H9 (cell line): ENCODE measurements at regions not wholly inside any gene's neighbourhood (a gene's known extent, or its start where the extent isn't known, plus 50 kb on each side); places are given as distances from the start of the nearest gene placed in this dataset.

Experiments
- DNase-seq: peaks from one replicate; pipeline ENCODE4 v3.0.0-alpha.2; 2017
- H2AFZ ChIP-seq: one replicate; pipeline ENCODE4 v1.6.1; 2013; ENCODE audit warnings: mild to moderate bottlenecking, low read length, control low read depth, moderate library complexity
- H2AK5ac ChIP-seq: 2 replicates; pipeline ENCODE4 v1.6.1; 2013; ENCODE audit warnings: low read length, control low read depth, mixed read lengths; ENCODE audit not compliant: insufficient read length
- H2BK120ac ChIP-seq: one replicate; pipeline ENCODE4 v1.6.1; 2013; ENCODE audit warnings: low read depth, mild to moderate bottlenecking, low read length, control low read depth, inconsistent platforms; ENCODE audit not compliant: poor library complexity, severe bottlenecking
- H2BK12ac ChIP-seq: 2 replicates; pipeline ENCODE4 v1.6.1; 2013; ENCODE audit warnings: low read length, control low read depth, mixed read lengths, low read depth; ENCODE audit not compliant: insufficient read length
- H2BK15ac ChIP-seq: 2 replicates; pipeline ENCODE4 v1.6.1; 2013; ENCODE audit warnings: low read depth, low read length, control low read depth
- H2BK20ac ChIP-seq: one replicate; pipeline ENCODE4 v1.6.1; 2013; ENCODE audit warnings: low read depth, mild to moderate bottlenecking, low read length, control low read depth, inconsistent platforms; ENCODE audit not compliant: poor library complexity, severe bottlenecking
- H2BK5ac ChIP-seq: 2 replicates; pipeline ENCODE4 v1.6.1; 2013; ENCODE audit warnings: low read length, control low read depth, mixed read lengths; ENCODE audit not compliant: insufficient read length
- H3K14ac ChIP-seq: 2 replicates; pipeline ENCODE4 v1.6.1; 2013; ENCODE audit warnings: low read length, control low read depth; ENCODE audit not compliant: insufficient read depth
- H3K18ac ChIP-seq: 2 replicates; pipeline ENCODE4 v1.6.1; 2013; ENCODE audit warnings: low read depth, mild to moderate bottlenecking, mixed read lengths, low read length, control low read depth; ENCODE audit not compliant: insufficient read length
- H3K23ac ChIP-seq: 2 replicates; pipeline ENCODE4 v1.6.1; 2013; ENCODE audit warnings: low read length, control low read depth, mixed read lengths, low read depth; ENCODE audit not compliant: insufficient read length
- H3K23me2 ChIP-seq: 2 replicates; pipeline ENCODE4 v1.6.1; 2013; ENCODE audit warnings: low read depth, mild to moderate bottlenecking, mixed read lengths, low read length, control low read depth; ENCODE audit not compliant: insufficient read length, poor library complexity, severe bottlenecking
- H3K27ac ChIP-seq: 2 replicates; pipeline ENCODE4 v1.5.1; 2013; ENCODE audit warnings: low read length, control low read depth, mixed read lengths, low read depth; ENCODE audit not compliant: insufficient read length
- H3K27me3 ChIP-seq: 2 replicates; pipeline ENCODE4 v1.6.1; 2013; ENCODE audit warnings: low read length, control low read depth, inconsistent platforms; ENCODE audit not compliant: insufficient read depth
- H3K4ac ChIP-seq: 2 replicates; pipeline ENCODE4 v1.6.1; 2013; ENCODE audit warnings: low read depth, mild to moderate bottlenecking, control low read depth, inconsistent platforms, low read length, moderate library complexity
- H3K4me1 ChIP-seq: 2 replicates; pipeline ENCODE4 v1.6.1; 2013; ENCODE audit warnings: low read length, control low read depth, inconsistent platforms; ENCODE audit not compliant: insufficient read depth
- H3K4me2 ChIP-seq: 2 replicates; pipeline ENCODE4 v1.6.1; 2013; ENCODE audit warnings: low read length, control low read depth, mixed read lengths; ENCODE audit not compliant: insufficient read length, insufficient read depth
- H3K56ac ChIP-seq: 2 replicates; pipeline ENCODE4 v1.6.1; 2013; ENCODE audit warnings: low read depth, mild to moderate bottlenecking, mixed read lengths, low read length, control low read depth; ENCODE audit not compliant: insufficient read length
- H3K79me1 ChIP-seq: 2 replicates; pipeline ENCODE4 v1.6.1; 2013; ENCODE audit warnings: low read depth, mild to moderate bottlenecking, moderate library complexity, low read length, control low read depth, inconsistent platforms; ENCODE audit not compliant: insufficient read depth, poor library complexity, severe bottlenecking
- H3K79me2 ChIP-seq: 2 replicates; pipeline ENCODE4 v1.6.1; 2013; ENCODE audit warnings: low read length, control low read depth, inconsistent platforms; ENCODE audit not compliant: insufficient read depth
- H3K9ac ChIP-seq: 2 replicates; pipeline ENCODE4 v1.6.1; 2013; ENCODE audit warnings: low read length, control low read depth, mixed read lengths; ENCODE audit not compliant: insufficient read length; ENCODE audit errors: extremely low read depth
- H3K9me3 ChIP-seq: one replicate; pipeline ENCODE4 v1.6.1; 2013; ENCODE audit warnings: low read depth, low read length, inconsistent platforms; ENCODE audit not compliant: control insufficient read depth
- H3T11ph ChIP-seq: one replicate; pipeline ENCODE4 v1.6.1; 2013; ENCODE audit warnings: mild to moderate bottlenecking, low read length, control low read depth, inconsistent platforms
- H4K20me1 ChIP-seq: one replicate; pipeline ENCODE4 v1.6.1; 2013; ENCODE audit not compliant: control insufficient read depth, insufficient read length, insufficient read depth
- H4K5ac ChIP-seq: 2 replicates; pipeline ENCODE4 v1.6.1; 2013; ENCODE audit warnings: low read depth, mild to moderate bottlenecking, mixed read lengths, low read length, control low read depth; ENCODE audit not compliant: insufficient read length
- H4K8ac ChIP-seq: replicated peaks from 2 replicates; pipeline ENCODE4 v1.6.1; 2013; ENCODE audit warnings: low read length, control low read depth, mixed read lengths, low read depth; ENCODE audit not compliant: insufficient read length
- H4K91ac ChIP-seq: 2 replicates; pipeline ENCODE4 v1.6.1; 2013; ENCODE audit warnings: low read depth, mild to moderate bottlenecking, moderate library complexity, mixed read lengths, low read length, control low read depth; ENCODE audit not compliant: insufficient read length
- H3K27ac Mint-ChIP-seq, 3 experiments: 2 replicates in 2 of 3; 3 replicates in 1 of 3; pipeline ENCODE4 v1.8.0; 2020 to 2021; ENCODE audit warnings: mixed read lengths in 3 of 3, mild to moderate bottlenecking in 1 of 3, moderate library complexity in 1 of 3
- H3K27me3 Mint-ChIP-seq: 2 replicates; pipeline ENCODE4 v1.8.0; 2021; ENCODE audit warnings: low read depth, mild to moderate bottlenecking, moderate library complexity, mixed read lengths
- H3K36me3 Mint-ChIP-seq, 3 experiments: 2 replicates in 2 of 3; 3 replicates in 1 of 3; pipeline ENCODE4 v1.8.0; 2020 to 2021; ENCODE audit warnings: low read depth in 3 of 3, mixed read lengths in 3 of 3; ENCODE audit not compliant: insufficient read depth in 1 of 3
- H3K4me1 Mint-ChIP-seq, 2 experiments: 2 replicates each; pipeline ENCODE4 v1.8.0; 2020; ENCODE audit warnings: mixed read lengths in 2 of 2
- H3K4me3 Mint-ChIP-seq, 2 experiments: 2 replicates in 1 of 2; 3 replicates in 1 of 2; pipeline ENCODE4 v1.8.0; 2020 to 2021; ENCODE audit warnings: mild to moderate bottlenecking in 2 of 2, mixed read lengths in 2 of 2, moderate library complexity in 1 of 2
- H3K9me3 Mint-ChIP-seq, 2 experiments: 2 replicates in 1 of 2; 3 replicates in 1 of 2; pipeline ENCODE4 v1.8.0; 2020; ENCODE audit warnings: mild to moderate bottlenecking in 2 of 2, mixed read lengths in 2 of 2, moderate library complexity in 1 of 2
- WGBS: extraction: QIAGEN DNeasy Blood & Tissue Kit; methylation state at CpG from one replicate; pipeline ENCODE4 v1.1.7; 2013; ENCODE audit warnings: missing lambda C conversion rate, low lambda C conversion rate, mixed read lengths; ENCODE audit not compliant: insufficient read length; ENCODE audit errors: extremely low coverage; 5-methylcytosine and 5-hydroxymethylcytosine counted together
- TF ChIP-seq, protein P1 (sequence below): fragments of 200-600 bp; sonication (generic); conservative IDR thresholded peaks from 3 replicates; pipeline ENCODE4 v1.8.0; 2021; ENCODE audit warnings: antibody characterized with exemption, mild to moderate bottlenecking

DNA sequence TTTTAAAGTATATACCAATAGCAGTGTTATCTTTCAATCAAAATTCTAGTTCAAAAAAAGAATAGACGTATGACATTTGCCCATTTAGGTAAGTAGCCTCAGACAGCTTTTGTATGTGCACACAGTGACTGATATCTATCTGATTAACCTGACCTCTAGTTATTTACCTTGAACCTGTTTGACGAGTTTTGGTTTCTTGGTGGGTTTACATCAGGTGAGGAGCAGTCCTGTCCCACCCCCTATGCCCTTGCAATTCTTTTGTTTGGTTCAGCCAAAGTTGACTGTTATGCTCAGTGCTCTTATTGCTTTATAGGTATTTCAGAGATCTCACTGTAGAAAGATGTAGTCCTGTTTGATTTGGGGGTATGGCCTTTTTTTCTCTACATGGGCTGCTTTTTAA, 147.2 kb downstream of the ISOC1 start:
- Histone ChIP-seq H3K23ac (no peak overlapping the region), H4K20me1 (no peaks in the 10 kb centered on the region), H3K56ac (no peak overlapping the region), H4K91ac (no peak overlapping the region), H3T11ph (no peak overlapping the region), H3K27me3 (no peaks in the 10 kb centered on the region), H3K14ac (no peak overlapping the region), H4K5ac (no peak overlapping the region), H2AFZ (no peak overlapping the region), H2BK15ac (no peak overlapping the region), H3K9ac (no peak overlapping the region), H3K18ac (no peak overlapping the region), H3K23me2 (no peaks in the 10 kb centered on the region), H4K8ac (no peak overlapping the region), H3K9me3 (no peaks in the 10 kb centered on the region), H3K4me1 (no peaks in the 10 kb centered on the region), H3K79me2 (no peaks in the 10 kb centered on the region), H2BK20ac (no peak overlapping the region), H2BK5ac (no peak overlapping the region), H3K4ac (no peak overlapping the region), H2AK5ac (no peak overlapping the region), H3K4me2 (no peak overlapping the region), H3K27ac (no peak overlapping the region), H2BK12ac (no peak overlapping the region), H3K79me1 (no peaks in the 10 kb centered on the region), H2BK120ac (no peak overlapping the region)
- no peak for DNase-seq
- TF ChIP-seq, protein P1, sequence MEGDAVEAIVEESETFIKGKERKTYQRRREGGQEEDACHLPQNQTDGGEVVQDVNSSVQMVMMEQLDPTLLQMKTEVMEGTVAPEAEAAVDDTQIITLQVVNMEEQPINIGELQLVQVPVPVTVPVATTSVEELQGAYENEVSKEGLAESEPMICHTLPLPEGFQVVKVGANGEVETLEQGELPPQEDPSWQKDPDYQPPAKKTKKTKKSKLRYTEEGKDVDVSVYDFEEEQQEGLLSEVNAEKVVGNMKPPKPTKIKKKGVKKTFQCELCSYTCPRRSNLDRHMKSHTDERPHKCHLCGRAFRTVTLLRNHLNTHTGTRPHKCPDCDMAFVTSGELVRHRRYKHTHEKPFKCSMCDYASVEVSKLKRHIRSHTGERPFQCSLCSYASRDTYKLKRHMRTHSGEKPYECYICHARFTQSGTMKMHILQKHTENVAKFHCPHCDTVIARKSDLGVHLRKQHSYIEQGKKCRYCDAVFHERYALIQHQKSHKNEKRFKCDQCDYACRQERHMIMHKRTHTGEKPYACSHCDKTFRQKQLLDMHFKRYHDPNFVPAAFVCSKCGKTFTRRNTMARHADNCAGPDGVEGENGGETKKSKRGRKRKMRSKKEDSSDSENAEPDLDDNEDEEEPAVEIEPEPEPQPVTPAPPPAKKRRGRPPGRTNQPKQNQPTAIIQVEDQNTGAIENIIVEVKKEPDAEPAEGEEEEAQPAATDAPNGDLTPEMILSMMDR = no peak
- Mint-ChIP-seq H3K4me3 (no peak overlapping the region), H3K9me3 (no peaks in the 10 kb centered on the region), H3K4me1 (no peaks in the 10 kb centered on the region; a peak in 1 of 4 replicates), H3K27me3 (peaks cover 2% of the 10 kb centered on the region; the same call in 1 of the 2 replicates), H3K27ac (no peak overlapping the region), H3K36me3 (no peaks in the 10 kb centered on the region)
- no CpG with 5 or more reads among the region's 2 CpGs for WGBS
